ENCODE measurements at regions not wholly inside any gene's neighbourhood (a gene's known extent, or its start where the extent isn't known, plus 50 kb on each side); places are given as distances from the start of the nearest gene placed in this dataset.

GRCh38 chr7:50196719-50197118 lies 103.7 kb upstream of the ZPBP start:
- no peaks in the 10 kb centered on the region for H3K36me3 Mint-ChIP-seq (ENCODE audit: insufficient read depth, unreplicated experiment)
- ChIA-PET POLR2A (no interaction called here), CTCF (interaction anchor here (0.6 to 1.9 kb wide), 6 partner anchors 9 to 1171 kb away, joined by 4 to 9 read pairs (median 4); no protein-coding TSS in a partner anchor)
- DNase-seq (ENCODE audit: unreplicated experiment) = no peak
- H3K27ac Mint-ChIP-seq (ENCODE audit: low read depth, unreplicated experiment) = no peak overlapping the region
- no peaks in the 10 kb centered on the region for H3K4me1 Mint-ChIP-seq (ENCODE audit: insufficient read depth, unreplicated experiment)
- no peaks in the 10 kb centered on the region for H3K9me3 Mint-ChIP-seq (ENCODE audit: unreplicated experiment)
- H3K27me3 Mint-ChIP-seq (ENCODE audit: insufficient read depth, unreplicated experiment) = peaks cover 72% of the 10 kb centered on the region
- intact Hi-C loops (cut with micrococcal nuclease) = no loop called here
- BruUV-seq (replicated peaks) = no TSS peak
- TF ChIP-seq CTCF (IDR thresholded peaks at IDR 0.05; ENCODE audit: unreplicated experiment) = no peak
- H3K4me3 Mint-ChIP-seq (ENCODE audit: unreplicated experiment) = no peak overlapping the region

GRCh38 chr7:50190776-50191175 lies 97.7 kb upstream of the ZPBP start:
- Mint-ChIP-seq H3K27ac (ENCODE audit: low read depth, unreplicated experiment) (no peak overlapping the region), H3K27me3 (ENCODE audit: insufficient read depth, unreplicated experiment) (peaks cover 83% of the 10 kb centered on the region), H3K4me3 (ENCODE audit: unreplicated experiment) (no peak overlapping the region), H3K4me1 (ENCODE audit: insufficient read depth, unreplicated experiment) (no peaks in the 10 kb centered on the region), H3K36me3 (ENCODE audit: insufficient read depth, unreplicated experiment) (no peaks in the 10 kb centered on the region), H3K9me3 (ENCODE audit: unreplicated experiment) (no peaks in the 10 kb centered on the region)
- DNase-seq (ENCODE audit: unreplicated experiment) = no peak
- BruUV-seq (replicated peaks) = no TSS peak
- POLR2A ChIA-PET = interaction anchor here (0.6 kb wide), 1 partner anchor 117 kb away, joined by 3 read pairs; no protein-coding TSS in a partner anchor
- CTCF ChIA-PET = interaction anchor here (1.1 to 2.9 kb wide), 4 partner anchors 11 to 972 kb away, joined by 3 to 25 read pairs (median 7); no protein-coding TSS in a partner anchor
- TF ChIP-seq CTCF (IDR thresholded peaks at IDR 0.05; ENCODE audit: unreplicated experiment) = no peak
- intact Hi-C loops (cut with micrococcal nuclease) = no loop called here

- Mint-ChIP-seq H3K4me3 (ENCODE audit: unreplicated experiment) (no peak overlapping the region), H3K9me3 (ENCODE audit: unreplicated experiment) (no peaks in the 10 kb centered on the region), H3K36me3 (ENCODE audit: insufficient read depth, unreplicated experiment) (no peaks in the 10 kb centered on the region), H3K27ac (ENCODE audit: low read depth, unreplicated experiment) (no peak overlapping the region), H3K27me3 (ENCODE audit: insufficient read depth, unreplicated experiment) (peaks cover 69% of the 10 kb centered on the region), H3K4me1 (ENCODE audit: insufficient read depth, unreplicated experiment) (no peaks in the 10 kb centered on the region)
- ChIA-PET CTCF (interaction anchor here (0.6 to 3.7 kb wide), 5 partner anchors 17 to 229 kb away, joined by 3 to 27 read pairs (median 3); no protein-coding TSS in a partner anchor), POLR2A (no interaction called here)
- no peak for DNase-seq (ENCODE audit: unreplicated experiment)
- BruUV-seq (replicated peaks) = no TSS peak
- TF ChIP-seq CTCF (IDR thresholded peaks at IDR 0.05; ENCODE audit: unreplicated experiment) = no peak
- intact Hi-C loops (cut with micrococcal nuclease) = no loop called here
Measured at GRCh38 chr7:50189371-50189770, 96.3 kb upstream of the ZPBP start.

GRCh38 chr7:50185951-50186682 lies 93.1 kb upstream of the ZPBP start:
- Mint-ChIP-seq H3K9me3 (ENCODE audit: unreplicated experiment) (no peaks in the 10 kb centered on the region), H3K4me1 (ENCODE audit: insufficient read depth, unreplicated experiment) (no peaks in the 10 kb centered on the region), H3K4me3 (ENCODE audit: unreplicated experiment) (no peak overlapping the region), H3K27me3 (ENCODE audit: insufficient read depth, unreplicated experiment) (peaks cover 36% of the 10 kb centered on the region), H3K36me3 (ENCODE audit: insufficient read depth, unreplicated experiment) (no peaks in the 10 kb centered on the region), H3K27ac (ENCODE audit: low read depth, unreplicated experiment) (no peak overlapping the region)
- no peak for TF ChIP-seq CTCF (IDR thresholded peaks at IDR 0.05; ENCODE audit: unreplicated experiment)
- no peak for DNase-seq (ENCODE audit: unreplicated experiment)
- intact Hi-C loops (cut with micrococcal nuclease) = no loop called here
- ChIA-PET POLR2A (no interaction called here), CTCF (interaction anchor here (0.6 to 3.7 kb wide), 5 partner anchors 14 to 230 kb away, joined by 3 to 27 read pairs (median 3); no protein-coding TSS in a partner anchor)
- no TSS peak for BruUV-seq (replicated peaks)

Data from MCF 10A (cell line).